LNCAP (cell line): ENCODE measurements at regions not wholly inside any gene's neighbourhood (a gene's known extent, or its start where the extent isn't known, plus 50 kb on each side); places are given as distances from the start of the nearest gene placed in this dataset.

ENCODE experiments used
- TF ChIP-seq, protein P1 (sequence below): fragments of 450-650 bp; IDR thresholded peaks from 2 replicates; pipeline ENCODE4 v1.5.1; 2017; ENCODE audit warnings: mild to moderate bottlenecking

DNA sequence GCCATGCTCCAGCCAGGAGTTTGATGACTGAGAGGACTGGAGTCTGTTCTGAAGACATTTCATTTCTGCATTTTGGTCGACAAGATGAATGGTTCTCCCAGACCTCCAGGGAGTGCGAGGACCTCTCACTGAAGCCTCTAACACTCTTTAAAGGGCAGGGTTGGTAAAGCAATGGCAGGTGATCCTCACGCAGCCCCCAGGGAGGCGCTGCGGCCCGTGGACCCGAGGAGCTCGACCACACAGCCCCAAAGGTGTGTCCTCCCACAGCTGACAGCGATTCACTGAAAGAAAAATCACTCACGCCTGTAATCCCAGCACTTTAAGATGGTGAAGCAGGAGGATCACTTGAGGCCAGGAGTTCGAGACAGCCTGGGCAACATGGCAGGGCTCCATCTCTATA lies 183.8 kb upstream of the SFSWAP start:
- TF ChIP-seq, protein P1, sequence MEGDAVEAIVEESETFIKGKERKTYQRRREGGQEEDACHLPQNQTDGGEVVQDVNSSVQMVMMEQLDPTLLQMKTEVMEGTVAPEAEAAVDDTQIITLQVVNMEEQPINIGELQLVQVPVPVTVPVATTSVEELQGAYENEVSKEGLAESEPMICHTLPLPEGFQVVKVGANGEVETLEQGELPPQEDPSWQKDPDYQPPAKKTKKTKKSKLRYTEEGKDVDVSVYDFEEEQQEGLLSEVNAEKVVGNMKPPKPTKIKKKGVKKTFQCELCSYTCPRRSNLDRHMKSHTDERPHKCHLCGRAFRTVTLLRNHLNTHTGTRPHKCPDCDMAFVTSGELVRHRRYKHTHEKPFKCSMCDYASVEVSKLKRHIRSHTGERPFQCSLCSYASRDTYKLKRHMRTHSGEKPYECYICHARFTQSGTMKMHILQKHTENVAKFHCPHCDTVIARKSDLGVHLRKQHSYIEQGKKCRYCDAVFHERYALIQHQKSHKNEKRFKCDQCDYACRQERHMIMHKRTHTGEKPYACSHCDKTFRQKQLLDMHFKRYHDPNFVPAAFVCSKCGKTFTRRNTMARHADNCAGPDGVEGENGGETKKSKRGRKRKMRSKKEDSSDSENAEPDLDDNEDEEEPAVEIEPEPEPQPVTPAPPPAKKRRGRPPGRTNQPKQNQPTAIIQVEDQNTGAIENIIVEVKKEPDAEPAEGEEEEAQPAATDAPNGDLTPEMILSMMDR: no peak

DNA sequence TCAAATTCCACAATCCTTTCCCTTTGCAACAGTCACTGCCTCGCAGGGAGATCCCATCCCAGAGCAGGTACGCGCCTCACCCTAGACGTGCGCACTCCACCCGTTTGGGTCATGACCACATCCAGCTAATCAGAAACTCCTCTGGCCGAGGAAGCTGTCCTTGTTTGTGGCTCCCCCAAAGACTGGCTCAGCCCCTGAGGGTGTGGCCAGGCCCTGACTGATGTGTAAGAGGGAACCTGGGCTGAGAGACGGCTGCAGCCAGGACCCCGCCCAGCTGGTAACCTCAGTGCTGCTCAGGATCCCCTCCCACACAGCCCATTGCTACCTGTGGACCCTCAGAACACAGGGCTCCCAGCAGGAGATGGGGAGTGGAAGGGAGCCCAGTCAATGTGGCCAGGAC lies 183.2 kb upstream of the SFSWAP start:
- TF ChIP-seq, protein P1: no peak

DNA sequence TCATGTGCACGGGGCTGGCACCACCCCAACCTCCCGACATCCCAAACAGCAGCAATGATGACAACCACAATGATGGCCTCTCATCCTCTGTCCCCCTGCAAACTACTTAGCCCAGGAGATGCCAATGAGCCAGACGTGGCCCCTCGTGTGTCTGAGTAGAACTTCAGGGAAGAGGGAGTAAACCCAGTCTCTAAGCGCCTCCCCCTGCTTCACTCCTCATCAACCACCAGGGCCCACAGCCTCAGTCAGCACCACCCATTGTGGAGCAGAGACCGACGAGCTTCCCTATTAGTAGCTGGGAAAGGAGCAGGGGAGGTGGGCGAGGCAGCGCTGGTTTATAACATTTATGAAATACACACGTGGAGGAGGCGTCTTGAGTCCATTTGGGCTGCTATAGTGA lies 182.7 kb upstream of the SFSWAP start:
- TF ChIP-seq, protein P1: no peak

DNA sequence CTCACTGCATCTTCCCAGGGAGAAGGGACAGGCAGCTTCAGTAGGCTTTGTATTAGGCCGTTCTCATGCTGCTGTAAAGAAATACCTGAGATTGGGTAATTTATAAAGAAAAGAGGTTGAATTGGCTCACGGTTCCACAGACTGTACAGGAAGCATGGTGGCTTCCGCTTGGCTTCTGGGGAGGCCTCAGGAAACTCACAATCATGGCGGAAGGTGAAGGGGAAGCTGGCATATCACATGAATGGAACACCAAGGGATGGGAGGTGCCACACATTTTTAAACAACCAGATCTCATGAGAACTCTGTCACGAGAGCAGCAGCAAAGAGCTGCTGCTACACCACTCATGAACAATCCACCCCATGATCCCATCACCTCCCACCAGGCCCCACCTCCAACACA lies 182.2 kb upstream of the SFSWAP start:
- TF ChIP-seq, protein P1: no peak

DNA sequence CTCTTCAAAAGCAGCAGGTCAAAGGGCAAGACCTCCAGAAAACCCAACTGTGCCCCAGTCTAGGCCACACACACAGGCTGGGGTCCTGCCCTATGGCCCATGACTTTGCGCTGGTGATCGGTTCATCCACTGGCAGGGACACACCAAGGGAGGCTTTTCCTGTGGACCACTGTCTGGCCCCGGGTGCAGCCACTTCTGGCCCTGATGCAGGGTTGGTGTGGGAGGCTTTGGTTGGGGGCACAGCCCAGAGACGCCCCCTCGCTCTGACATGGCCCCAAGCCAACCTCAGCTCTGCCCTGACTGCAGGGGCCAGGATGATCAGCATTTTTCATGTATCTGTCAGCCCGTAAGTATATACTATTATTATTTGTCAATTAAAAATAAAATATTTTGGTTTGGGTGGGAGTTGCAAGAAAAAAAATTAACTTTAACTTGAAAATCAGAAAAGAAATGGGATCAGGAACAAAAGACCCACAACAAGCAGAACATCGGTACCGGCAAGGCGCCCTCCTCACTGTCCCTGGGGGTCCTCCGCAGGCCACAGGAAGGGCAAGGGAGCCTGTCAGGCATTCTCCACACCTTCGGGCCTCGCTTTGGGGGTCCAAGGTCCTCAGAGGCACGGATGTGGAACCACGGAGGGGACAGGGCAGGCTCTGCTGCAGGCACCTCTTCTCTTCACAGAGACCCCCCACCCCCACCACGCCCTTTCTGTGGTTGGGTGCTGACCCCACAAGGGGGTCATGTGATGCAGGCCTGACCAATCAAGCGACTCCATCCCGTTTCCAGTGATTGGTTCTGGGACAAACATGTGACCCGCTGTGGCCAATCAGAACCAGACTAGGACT lies 181.5 kb upstream of the SFSWAP start:
- TF ChIP-seq, protein P1: no peak

DNA sequence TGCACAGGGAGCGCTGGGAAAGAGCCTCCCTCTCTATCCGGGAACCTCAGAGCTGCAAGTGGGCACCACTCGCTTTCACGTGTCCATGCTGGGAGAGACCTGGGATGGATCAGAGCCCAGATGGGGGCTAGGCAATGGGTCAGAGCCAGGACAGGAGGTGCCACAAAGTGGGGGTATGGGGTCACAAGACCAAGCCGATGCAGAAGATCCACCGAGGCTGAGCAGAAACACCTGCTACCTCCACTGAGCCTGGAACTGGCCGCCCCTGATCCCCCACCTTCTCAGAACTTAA lies 180.9 kb upstream of the SFSWAP start:
- TF ChIP-seq, protein P1: no peak

DNA sequence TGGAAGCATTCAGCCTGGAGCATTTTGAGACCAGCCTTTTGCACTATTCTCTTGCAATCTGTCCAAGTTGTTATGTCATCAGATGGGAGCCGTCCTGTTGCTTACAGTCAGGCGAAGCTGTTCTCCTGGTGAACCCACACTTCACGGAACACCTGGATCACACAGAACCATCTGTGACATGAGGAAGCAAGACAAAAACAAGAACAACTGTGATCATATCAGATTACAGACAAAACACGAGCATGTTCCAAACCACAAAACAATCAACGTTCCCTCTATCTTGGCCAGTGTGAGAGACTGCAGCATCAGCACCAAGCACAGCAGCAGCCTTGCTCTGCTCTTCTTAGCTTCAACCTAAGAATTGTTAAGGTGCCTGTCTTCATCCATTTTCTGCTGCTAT lies 180.5 kb upstream of the SFSWAP start:
- TF ChIP-seq, protein P1: no peak

DNA sequence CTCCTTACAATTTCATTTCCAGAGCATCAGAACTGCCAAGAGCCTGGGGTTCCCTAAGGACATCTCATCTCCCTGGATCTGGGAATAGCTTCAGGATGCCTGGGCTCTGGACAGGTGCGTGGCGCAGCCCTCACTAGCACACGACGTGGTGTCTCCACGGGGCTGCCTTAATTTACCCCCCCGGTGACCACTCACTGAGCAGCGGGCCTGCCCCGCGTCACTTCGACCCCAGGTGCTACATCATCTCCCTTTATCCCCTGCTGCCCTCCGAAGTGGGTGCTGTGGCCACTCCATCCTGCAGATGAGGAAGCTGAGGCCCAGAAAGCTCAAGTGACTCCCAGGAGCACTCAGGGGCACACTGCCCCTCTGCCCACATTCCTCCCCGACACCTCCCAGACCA lies 177.8 kb upstream of the SFSWAP start:
- TF ChIP-seq, protein P1: no peak
